Chondrocyte (in vitro differentiated cells): ENCODE measurements at regions not wholly inside any gene's neighbourhood (a gene's known extent, or its start where the extent isn't known, plus 50 kb on each side); places are given as distances from the start of the nearest gene placed in this dataset.

Source experiments
- DNase-seq: peaks from one replicate; pipeline ENCODE4 v3.0.0; 2021; ENCODE audit warnings: mixed read lengths, low spot score
- H3K27ac Mint-ChIP-seq: one replicate; pipeline ENCODE4 v1.8.0; 2021; ENCODE audit warnings: mild to moderate bottlenecking, moderate library complexity, mixed read lengths; ENCODE audit not compliant: unreplicated experiment
- H3K27me3 Mint-ChIP-seq: 2 replicates; pipeline ENCODE4 v1.8.0; 2021; ENCODE audit warnings: low read depth, mixed read lengths
- H3K36me3 Mint-ChIP-seq: 2 replicates; pipeline ENCODE4 v1.8.0; 2021; ENCODE audit warnings: low read depth, mixed read lengths
- H3K4me1 Mint-ChIP-seq: 2 replicates; pipeline ENCODE4 v1.8.0; 2021; ENCODE audit warnings: low read depth, mild to moderate bottlenecking, mixed read lengths
- H3K4me3 Mint-ChIP-seq: one replicate; pipeline ENCODE4 v1.8.0; 2021; ENCODE audit warnings: mild to moderate bottlenecking, moderate library complexity, mixed read lengths; ENCODE audit not compliant: unreplicated experiment
- H3K9me3 Mint-ChIP-seq: 2 replicates; pipeline ENCODE4 v1.8.0; 2021; ENCODE audit warnings: low read depth, mixed read lengths
- TF ChIP-seq, protein P1 (sequence below): fragments of 200-600 bp; sonication (generic); IDR thresholded peaks from 2 replicates; pipeline ENCODE4 v1.5.0; 2021; ENCODE audit warnings: antibody characterized with exemption, mild to moderate bottlenecking, moderate library complexity

DNA sequence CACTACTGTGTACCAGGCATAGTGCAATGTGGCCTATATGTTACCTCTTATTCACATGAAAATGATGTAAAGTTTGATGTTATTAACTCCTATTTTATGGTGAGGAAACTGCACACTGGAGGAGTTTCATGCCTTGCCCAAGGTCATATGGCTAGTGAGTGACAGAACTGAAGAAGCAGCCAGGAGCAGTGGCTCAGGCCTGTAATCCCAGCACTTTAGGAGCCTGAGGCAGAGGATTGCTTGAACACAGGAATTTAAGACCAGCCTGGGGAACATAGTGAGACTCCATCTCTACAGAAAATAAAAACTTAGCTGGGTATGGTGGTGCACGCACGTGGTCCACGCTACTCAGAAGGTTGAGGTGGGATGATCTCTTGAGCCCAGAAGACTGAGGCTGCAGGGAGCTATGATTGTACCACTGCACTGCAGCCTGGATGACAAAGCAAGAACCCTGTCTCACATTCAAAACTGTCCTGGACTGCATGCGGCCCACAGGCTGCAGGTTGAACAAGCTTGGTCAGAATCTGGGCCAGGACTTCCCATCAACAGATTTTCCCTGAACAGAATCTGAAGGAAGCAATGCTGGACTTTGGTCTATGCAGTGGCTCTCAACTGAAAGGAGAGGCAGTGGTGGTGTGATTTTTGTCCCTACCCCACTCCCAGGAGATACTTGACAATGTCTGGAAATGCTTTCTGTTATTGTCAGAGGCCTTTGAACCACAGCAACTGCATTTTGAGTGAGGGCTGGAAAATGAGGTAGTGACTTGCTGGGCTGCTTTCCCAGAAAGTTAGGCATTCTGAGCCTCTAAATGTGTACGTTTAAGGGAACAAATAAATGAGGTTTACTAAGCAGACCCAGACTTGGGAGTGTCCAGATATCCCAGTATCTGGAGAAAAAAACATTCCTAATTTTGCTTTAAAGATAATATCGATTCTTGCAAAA, 479.5 kb downstream of the TMEM114 start:
- peaks cover 42% of the 10 kb centered on the region for H3K9me3 Mint-ChIP-seq
- H3K4me3 Mint-ChIP-seq: no peak overlapping the region
- TF ChIP-seq, protein P1, sequence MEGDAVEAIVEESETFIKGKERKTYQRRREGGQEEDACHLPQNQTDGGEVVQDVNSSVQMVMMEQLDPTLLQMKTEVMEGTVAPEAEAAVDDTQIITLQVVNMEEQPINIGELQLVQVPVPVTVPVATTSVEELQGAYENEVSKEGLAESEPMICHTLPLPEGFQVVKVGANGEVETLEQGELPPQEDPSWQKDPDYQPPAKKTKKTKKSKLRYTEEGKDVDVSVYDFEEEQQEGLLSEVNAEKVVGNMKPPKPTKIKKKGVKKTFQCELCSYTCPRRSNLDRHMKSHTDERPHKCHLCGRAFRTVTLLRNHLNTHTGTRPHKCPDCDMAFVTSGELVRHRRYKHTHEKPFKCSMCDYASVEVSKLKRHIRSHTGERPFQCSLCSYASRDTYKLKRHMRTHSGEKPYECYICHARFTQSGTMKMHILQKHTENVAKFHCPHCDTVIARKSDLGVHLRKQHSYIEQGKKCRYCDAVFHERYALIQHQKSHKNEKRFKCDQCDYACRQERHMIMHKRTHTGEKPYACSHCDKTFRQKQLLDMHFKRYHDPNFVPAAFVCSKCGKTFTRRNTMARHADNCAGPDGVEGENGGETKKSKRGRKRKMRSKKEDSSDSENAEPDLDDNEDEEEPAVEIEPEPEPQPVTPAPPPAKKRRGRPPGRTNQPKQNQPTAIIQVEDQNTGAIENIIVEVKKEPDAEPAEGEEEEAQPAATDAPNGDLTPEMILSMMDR: no peak
- no peaks in the 10 kb centered on the region for H3K4me1 Mint-ChIP-seq
- H3K27ac Mint-ChIP-seq: no peak overlapping the region
- no peak for DNase-seq
- H3K36me3 Mint-ChIP-seq: no peaks in the 10 kb centered on the region
- H3K27me3 Mint-ChIP-seq: no peaks in the 10 kb centered on the region

DNA sequence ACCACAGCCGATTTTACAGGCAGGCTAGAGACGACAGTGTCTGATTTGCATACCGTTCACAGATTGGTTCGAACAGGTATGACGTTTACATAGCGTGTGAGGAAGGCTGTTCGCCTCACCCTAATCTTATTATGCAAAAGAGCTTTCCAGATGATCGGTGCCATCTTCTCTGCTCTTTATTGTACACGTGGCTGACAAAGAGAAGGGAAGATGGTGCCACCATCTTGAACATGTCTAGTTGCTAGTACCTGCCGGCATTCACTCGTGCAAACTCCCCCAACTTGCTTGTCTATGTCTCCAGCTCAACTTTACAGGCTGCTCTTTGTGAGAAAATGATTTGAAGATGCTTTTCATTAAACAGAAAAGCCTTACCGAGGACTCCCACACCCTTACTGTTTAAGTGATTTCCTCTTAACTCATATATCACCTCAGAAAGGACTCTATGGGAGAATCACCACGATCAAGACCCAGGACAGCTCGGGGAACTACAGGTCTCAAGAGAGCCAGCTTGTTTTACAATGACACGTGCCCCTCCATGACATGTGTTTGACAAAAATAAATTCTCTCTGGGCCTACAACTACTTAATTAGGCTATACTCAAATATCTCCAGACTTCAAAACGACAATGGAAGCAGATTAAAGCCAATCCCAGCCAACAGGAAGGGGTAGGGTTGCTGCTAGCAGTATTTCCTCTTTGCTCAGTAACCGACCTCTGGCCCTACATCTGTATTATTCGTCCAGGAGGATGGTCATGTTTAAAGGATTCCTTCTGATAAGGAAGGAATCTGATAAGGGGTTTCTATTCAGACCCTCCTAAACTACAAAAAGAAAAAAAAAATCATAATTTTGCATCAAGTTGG, 480.6 kb downstream of the TMEM114 start:
- Mint-ChIP-seq H3K27me3 (no peaks in the 10 kb centered on the region), H3K4me1 (no peaks in the 10 kb centered on the region), H3K27ac (no peak overlapping the region), H3K9me3 (peaks cover 44% of the 10 kb centered on the region), H3K36me3 (no peaks in the 10 kb centered on the region), H3K4me3 (no peak overlapping the region)
- TF ChIP-seq, protein P1: no peak
- no peak for DNase-seq

DNA sequence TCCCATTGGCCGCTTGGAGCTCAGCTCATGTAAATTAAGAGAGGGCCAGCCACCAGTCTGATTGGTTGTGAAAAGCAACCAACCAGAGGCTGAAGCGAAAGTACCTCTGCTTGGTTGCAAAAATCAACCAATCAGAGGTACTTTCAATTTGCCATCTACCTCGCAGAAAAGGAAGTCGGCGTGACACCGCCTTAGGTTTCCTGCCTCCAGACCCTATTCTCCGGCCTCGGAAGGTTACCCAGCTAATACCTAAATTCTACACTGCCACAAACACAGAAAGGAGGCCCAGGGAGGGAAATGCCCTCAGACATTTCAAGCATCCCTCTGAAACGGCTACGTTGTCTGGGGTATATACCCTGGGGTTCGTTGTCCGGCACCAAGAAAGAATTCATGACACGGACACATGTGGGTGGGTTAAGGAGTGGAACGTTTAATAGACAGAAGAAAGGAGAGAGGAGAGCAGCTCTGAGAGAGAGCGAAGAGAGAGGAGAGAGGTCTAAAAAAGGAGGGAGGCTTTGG, 481.3 kb downstream of the TMEM114 start:
- DNase-seq: no peak
- TF ChIP-seq, protein P1: no peak
- Mint-ChIP-seq H3K4me1 (no peaks in the 10 kb centered on the region), H3K36me3 (no peaks in the 10 kb centered on the region), H3K9me3 (peaks cover 48% of the 10 kb centered on the region), H3K27ac (no peak overlapping the region), H3K27me3 (no peaks in the 10 kb centered on the region), H3K4me3 (no peak overlapping the region)

DNA sequence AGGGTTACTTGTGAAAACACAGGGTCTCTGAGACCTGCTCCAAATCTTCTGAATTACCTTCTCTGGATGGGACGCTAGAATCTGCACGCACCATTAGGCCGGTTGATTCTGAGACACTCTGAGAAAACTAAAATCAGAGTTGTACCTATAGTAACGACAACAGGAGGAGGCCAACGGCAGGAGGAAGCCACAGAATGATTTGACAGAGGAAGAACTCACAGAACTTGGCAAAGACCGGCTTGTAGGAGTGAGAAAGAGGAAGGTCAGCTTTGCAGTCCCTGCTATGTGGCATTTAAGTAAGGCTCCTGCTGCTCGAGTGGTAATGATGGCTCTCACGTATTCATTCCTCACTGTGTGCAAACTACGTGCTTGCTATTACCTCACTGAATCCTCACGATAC, 483.0 kb downstream of the TMEM114 start:
- no peaks in the 10 kb centered on the region for H3K36me3 Mint-ChIP-seq
- no peaks in the 10 kb centered on the region for H3K27me3 Mint-ChIP-seq
- no peak for DNase-seq
- TF ChIP-seq, protein P1: no peak
- H3K4me1 Mint-ChIP-seq: no peaks in the 10 kb centered on the region
- H3K9me3 Mint-ChIP-seq: peaks cover 40% of the 10 kb centered on the region
- no peak overlapping the region for H3K4me3 Mint-ChIP-seq
- no peak overlapping the region for H3K27ac Mint-ChIP-seq

DNA sequence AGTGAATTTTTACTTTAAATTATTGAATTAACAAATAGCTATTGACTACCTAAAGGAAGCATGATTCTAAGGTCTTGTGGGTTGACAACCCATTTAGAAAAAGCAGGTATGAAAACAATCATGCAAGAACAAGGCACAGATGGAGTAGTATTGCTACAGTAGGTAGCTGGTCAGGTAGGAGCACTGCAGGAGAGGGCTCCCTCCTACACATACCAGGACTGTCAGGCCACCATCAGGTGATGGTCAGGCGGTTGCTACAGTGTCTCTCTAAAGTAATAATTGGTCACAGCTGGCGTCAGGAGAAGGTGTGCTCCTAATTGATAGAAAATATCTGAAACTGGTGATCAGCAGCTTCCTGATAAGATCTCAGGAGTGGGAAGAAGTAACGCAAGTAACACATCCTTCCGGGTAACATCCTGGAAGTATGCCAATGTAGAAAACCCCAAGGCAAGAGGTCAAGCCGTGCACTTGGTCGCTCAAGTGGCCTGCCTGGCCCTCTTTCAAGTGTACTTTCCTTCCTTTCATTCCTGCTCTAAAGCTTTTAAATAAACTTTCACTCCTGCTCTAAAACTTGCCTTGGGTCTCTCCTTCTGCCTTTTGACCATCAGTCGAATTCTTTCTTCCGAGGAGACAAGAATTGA, 486.5 kb downstream of the TMEM114 start:
- TF ChIP-seq, protein P1: no peak
- no peak overlapping the region for H3K27ac Mint-ChIP-seq
- no peaks in the 10 kb centered on the region for H3K27me3 Mint-ChIP-seq
- H3K4me3 Mint-ChIP-seq: no peak overlapping the region
- peaks cover 44% of the 10 kb centered on the region for H3K9me3 Mint-ChIP-seq
- no peaks in the 10 kb centered on the region for H3K4me1 Mint-ChIP-seq
- no peaks in the 10 kb centered on the region for H3K36me3 Mint-ChIP-seq
- no peak for DNase-seq
